Esophagus squamous epithelium (tissue), 5 donors: ENCODE measurements at regions not wholly inside any gene's neighbourhood (a gene's known extent, or its start where the extent isn't known, plus 50 kb on each side); places are given as distances from the start of the nearest gene placed in this dataset.

Experiments used
- DNase-seq: peaks from one replicate; lab custom pipeline; 2025; lab: John Stamatoyannopoulos, UW
- H3K27ac ChIP-seq, 4 donors: fragments of 200-600 bp; sonication (generic); one replicate each; pipeline ENCODE4 v1.5.1; 2016 to 2019; ENCODE audit warnings: mild to moderate bottlenecking in 1 of 4
- H3K27me3 ChIP-seq, 4 donors: fragments of 200-600 bp; sonication (generic); 1 replicate in 3 of 4; 2 replicates in 1 of 4; pipeline versions ENCODE4 v1.5.1 to v1.6.0; 2017 to 2021; ENCODE audit warnings: antibody characterized with exemption in 1 of 4
- H3K36me3 ChIP-seq, 3 donors: fragments of 200-600 bp; sonication (generic); one replicate each; pipeline ENCODE4 v1.5.1; 2016 to 2019
- H3K4me1 ChIP-seq, 3 donors: fragments of 200-600 bp; sonication (generic); one replicate each; pipeline ENCODE4 v1.5.1; 2017 to 2019
- H3K4me3 ChIP-seq, 4 donors: fragments of 200-600 bp; sonication (generic); 1 replicate in 3 of 4; 2 replicates in 1 of 4; pipeline ENCODE4 v1.5.1; 2016 to 2019; ENCODE audit warnings: mild to moderate bottlenecking in 2 of 4, moderate library complexity in 1 of 4
- H3K9me3 ChIP-seq, 3 donors: fragments of 200-600 bp; sonication (generic); one replicate each; pipeline ENCODE4 v1.5.1; 2016 to 2019
- CTCF ChIP-seq, 6 experiments: fragments of 450-650 bp in 4 of 6; fragments of 200-600 bp in 2 of 6; sonication (generic) in 2 of 6; IDR thresholded peaks; one replicate each; pipeline ENCODE4 v1.5.1; 2016 to 2019; ENCODE audit warnings: antibody characterized with exemption in 6 of 6, mild to moderate bottlenecking in 4 of 6, moderate library complexity in 4 of 6
- POLR2A ChIP-seq, 4 donors: fragments of 450-650 bp; IDR thresholded peaks; one replicate each; pipeline ENCODE4 v1.6.1; 2017; ENCODE audit warnings: antibody characterized with exemption in 4 of 4, mild to moderate bottlenecking in 4 of 4, moderate library complexity in 3 of 4
- WGBS, 2 donors: methylation state at CpG; one replicate each; pipeline ENCODE4 v1.1.5; 2018; 5-methylcytosine and 5-hydroxymethylcytosine counted together
- intact Hi-C: fragments of 100-400 bp; cut with DNase I; formaldehyde crosslinking; loops from one replicate; pipeline ENCODE4 v1.15.0; 2022
- donor health status: DM: yes; HTN: yes; CAD: no.

GRCh38 chr2:128995086-128995485 is 676.4 kb upstream of the HS6ST1 start:
- Histone ChIP-seq H3K9me3 (no peaks in the 10 kb centered on the region), H3K27ac (no peak overlapping the region), H3K36me3 (no peaks in the 10 kb centered on the region), H3K4me3 (no peak overlapping the region), H3K4me1 (no peaks in the 10 kb centered on the region), H3K27me3 (no peaks in the 10 kb centered on the region)
- 89 to 90% methylated on average over 3 to 4 of the region's 4 CpGs for WGBS, 2 donors
- no peak for DNase-seq
- intact Hi-C loops: no loop called here
- TF ChIP-seq POLR2A (IDR thresholded peaks at IDR 0.05) (no peak), CTCF (IDR thresholded peaks at IDR 0.05) (no peak)

DNA sequence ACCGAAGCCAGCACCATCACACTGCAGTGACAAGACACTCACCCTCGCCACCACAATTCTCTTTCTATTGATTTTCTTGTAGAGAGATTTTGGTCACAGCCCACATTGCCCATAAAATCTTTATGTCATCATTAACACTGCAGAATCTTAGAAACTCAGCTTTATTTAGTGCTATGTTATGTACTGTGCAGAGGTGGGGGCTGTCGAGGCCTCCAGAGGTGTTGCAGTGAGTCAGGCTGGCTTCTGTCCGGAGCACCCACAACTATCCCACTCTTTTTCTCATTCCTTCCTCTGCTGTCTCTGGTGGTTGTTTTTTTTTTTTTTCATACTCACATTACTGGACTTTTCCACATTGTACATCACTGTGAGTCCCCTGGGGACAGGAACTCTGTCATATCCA is 677.4 kb upstream of the HS6ST1 start:
- H3K4me3 ChIP-seq: no peak overlapping the region
- intact Hi-C loops: no loop called here
- H3K36me3 ChIP-seq: no peaks in the 10 kb centered on the region
- H3K27ac ChIP-seq: no peak overlapping the region
- no peaks in the 10 kb centered on the region for H3K9me3 ChIP-seq
- H3K27me3 ChIP-seq: no peaks in the 10 kb centered on the region
- 86 to 96% methylated on average over 4 of the region's 4 CpGs for WGBS, 2 donors
- H3K4me1 ChIP-seq: no peaks in the 10 kb centered on the region
- no peak for TF ChIP-seq CTCF (IDR thresholded peaks at IDR 0.05)
- no peak for TF ChIP-seq POLR2A (IDR thresholded peaks at IDR 0.05)
- DNase-seq: no peak

DNA sequence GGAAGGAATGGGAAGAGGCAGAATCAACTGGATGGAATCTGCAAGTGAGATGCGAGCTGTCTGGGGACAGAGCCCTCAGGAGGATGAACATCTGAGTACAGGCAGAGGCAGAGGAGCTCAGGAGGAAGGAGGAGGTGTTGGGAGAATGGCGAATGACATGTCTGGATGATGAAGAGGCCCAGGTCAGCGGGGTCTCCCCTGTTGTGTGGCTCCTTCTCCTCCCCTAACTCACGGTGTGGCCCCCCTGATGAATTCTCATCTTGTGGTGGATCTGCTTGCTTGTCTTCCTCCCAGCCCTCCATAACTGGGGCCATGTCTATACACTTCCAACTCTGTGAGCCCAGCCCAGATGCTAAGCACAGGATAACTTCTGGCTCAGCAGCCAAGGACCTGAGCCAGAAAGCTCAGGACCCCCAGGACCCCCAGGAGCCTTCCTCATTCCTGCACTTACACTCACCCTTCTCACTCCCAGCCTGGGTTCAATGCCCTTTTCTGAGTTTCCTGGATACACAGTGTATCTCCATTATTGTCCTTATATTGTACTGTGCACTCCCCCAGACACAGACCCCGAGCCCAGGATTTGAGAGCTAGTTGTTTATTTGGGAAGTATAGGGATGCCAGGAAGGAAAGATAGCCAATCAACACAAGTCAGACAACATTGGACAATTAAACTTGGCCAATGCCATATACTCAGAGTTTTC is 678.6 kb upstream of the HS6ST1 start:
- 64 to 77% methylated on average over 4 to 5 of the region's 5 CpGs for WGBS, 2 donors
- no peaks in the 10 kb centered on the region for H3K4me1 ChIP-seq
- H3K4me3 ChIP-seq: no peak overlapping the region
- no peaks in the 10 kb centered on the region for H3K27me3 ChIP-seq
- no peak overlapping the region for H3K27ac ChIP-seq
- intact Hi-C loops: no loop called here
- no peaks in the 10 kb centered on the region for H3K9me3 ChIP-seq
- TF ChIP-seq CTCF (IDR thresholded peaks at IDR 0.05): no peak
- H3K36me3 ChIP-seq: no peaks in the 10 kb centered on the region
- no peak for DNase-seq

GRCh38 chr2:129001926-129002325 is 683.3 kb upstream of the HS6ST1 start:
- no peaks in the 10 kb centered on the region for H3K4me1 ChIP-seq

GRCh38 chr2:129002751-129003150 is 684.1 kb upstream of the HS6ST1 start:
- no peaks in the 10 kb centered on the region for H3K36me3 ChIP-seq
- no peak overlapping the region for H3K27ac ChIP-seq
- WGBS, 2 donors: 89 to 98% methylated on average over 3 of the region's 3 CpGs
- H3K4me3 ChIP-seq: no peak overlapping the region
- peaks cover 0 to 3% (median 0%) of the 10 kb centered on the region in 3 donors for H3K4me1 ChIP-seq
- DNase-seq: no peak
- TF ChIP-seq CTCF (IDR thresholded peaks at IDR 0.05): no peak
- no peak for TF ChIP-seq POLR2A (IDR thresholded peaks at IDR 0.05)
- no peaks in the 10 kb centered on the region for H3K9me3 ChIP-seq
- intact Hi-C loops: no loop called here
- H3K27me3 ChIP-seq: no peaks in the 10 kb centered on the region

More at GRCh38 chr2:129001926-129002325, 683.3 kb upstream of the HS6ST1 start:
- H3K36me3 ChIP-seq: no peaks in the 10 kb centered on the region
- no peak for DNase-seq
- no peaks in the 10 kb centered on the region for H3K9me3 ChIP-seq
- H3K27me3 ChIP-seq: no peaks in the 10 kb centered on the region
- H3K27ac ChIP-seq: no peak overlapping the region
- no peak overlapping the region for H3K4me3 ChIP-seq
- intact Hi-C loops: no loop called here
- WGBS, 2 donors: 74 to 84% methylated on average over 5 of the region's 5 CpGs
- TF ChIP-seq POLR2A (IDR thresholded peaks at IDR 0.05) (no peak), CTCF (IDR thresholded peaks at IDR 0.05) (no peak)
